PC-9 (cell line): ENCODE measurements at regions not wholly inside any gene's neighbourhood (a gene's known extent, or its start where the extent isn't known, plus 50 kb on each side); places are given as distances from the start of the nearest gene placed in this dataset.

Source experiments
- EZH2 ChIP-seq: fragments of 200-600 bp; sonication (generic); IDR thresholded peaks from 2 replicates; pipeline ENCODE4 v1.8.0; 2017; ENCODE audit warnings: antibody characterized with exemption, low read depth
- TF ChIP-seq, protein P1 (sequence below): fragments of 200-600 bp; sonication (generic); conservative IDR thresholded peaks from 2 replicates; pipeline ENCODE4 v1.6.1; 2017; ENCODE audit warnings: mixed run types, antibody characterized with exemption, mild to moderate bottlenecking, moderate library complexity

DNA sequence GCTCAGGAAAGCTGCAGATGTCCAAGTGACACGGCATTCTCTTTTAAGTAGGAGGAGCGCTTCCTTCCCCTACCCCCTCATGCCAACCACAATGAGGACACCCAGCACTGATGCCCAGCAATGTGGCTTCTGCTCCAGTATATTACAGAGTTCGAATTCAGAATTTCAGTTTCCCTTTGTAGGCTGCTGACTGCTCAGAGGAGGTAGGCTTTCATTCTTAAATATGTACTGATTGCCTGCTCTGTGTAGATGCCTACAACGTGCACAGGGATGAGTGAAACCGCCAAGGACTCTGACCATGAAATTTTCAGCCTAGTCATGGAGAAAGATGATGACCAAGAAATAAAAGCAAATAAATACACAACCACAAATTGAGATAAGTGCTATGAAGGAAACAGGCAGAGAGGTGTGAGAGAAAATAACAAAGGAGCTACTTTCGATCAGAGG lies 50.9 kb upstream of the TNFAIP3 start:
- TF ChIP-seq, protein P1, sequence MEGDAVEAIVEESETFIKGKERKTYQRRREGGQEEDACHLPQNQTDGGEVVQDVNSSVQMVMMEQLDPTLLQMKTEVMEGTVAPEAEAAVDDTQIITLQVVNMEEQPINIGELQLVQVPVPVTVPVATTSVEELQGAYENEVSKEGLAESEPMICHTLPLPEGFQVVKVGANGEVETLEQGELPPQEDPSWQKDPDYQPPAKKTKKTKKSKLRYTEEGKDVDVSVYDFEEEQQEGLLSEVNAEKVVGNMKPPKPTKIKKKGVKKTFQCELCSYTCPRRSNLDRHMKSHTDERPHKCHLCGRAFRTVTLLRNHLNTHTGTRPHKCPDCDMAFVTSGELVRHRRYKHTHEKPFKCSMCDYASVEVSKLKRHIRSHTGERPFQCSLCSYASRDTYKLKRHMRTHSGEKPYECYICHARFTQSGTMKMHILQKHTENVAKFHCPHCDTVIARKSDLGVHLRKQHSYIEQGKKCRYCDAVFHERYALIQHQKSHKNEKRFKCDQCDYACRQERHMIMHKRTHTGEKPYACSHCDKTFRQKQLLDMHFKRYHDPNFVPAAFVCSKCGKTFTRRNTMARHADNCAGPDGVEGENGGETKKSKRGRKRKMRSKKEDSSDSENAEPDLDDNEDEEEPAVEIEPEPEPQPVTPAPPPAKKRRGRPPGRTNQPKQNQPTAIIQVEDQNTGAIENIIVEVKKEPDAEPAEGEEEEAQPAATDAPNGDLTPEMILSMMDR = no peak
- TF ChIP-seq EZH2 = no peak
